GM12891 (cell line): ENCODE measurements at regions not wholly inside any gene's neighbourhood (a gene's known extent, or its start where the extent isn't known, plus 50 kb on each side); places are given as distances from the start of the nearest gene placed in this dataset.
"Not testable (repeated sequence)": the region's sequence is repeated elsewhere in the genome, so short reads cannot be mapped to it uniquely, and the experiment has no call there.

ENCODE experiments used
- DNase-seq: peaks from one replicate; pipeline ENCODE4 v3.0.0; 2011; ENCODE audit warnings: low spot score; ENCODE audit not compliant: insufficient read length
- FAIRE-seq: peaks from 2 replicates; lab custom pipeline; 2011; peaks lifted over from hg19 to GRCh38; lab: Jason Lieb, UNC
- PAX5 ChIP-seq: IDR thresholded peaks from 2 replicates; pipeline ENCODE4 v1.6.1; 2011; ENCODE audit warnings: low read length, moderate library complexity, mild to moderate bottlenecking; ENCODE audit not compliant: insufficient read depth, severe bottlenecking
- POLR2A ChIP-seq: IDR thresholded peaks from 2 replicates; pipeline ENCODE4 v1.6.1; 2011; ENCODE audit warnings: low read depth, low read length, control low read depth
- POLR2AphosphoS5 ChIP-seq: IDR thresholded peaks from 2 replicates; pipeline ENCODE4 v1.6.1; 2011; ENCODE audit warnings: low read depth, low read length, control low read depth
- POU2F2 ChIP-seq: IDR thresholded peaks from 2 replicates; pipeline ENCODE4 v1.6.1; 2011; ENCODE audit warnings: low read depth, mild to moderate bottlenecking, control low read depth, low read length, moderate library complexity
- SPI1 ChIP-seq: IDR thresholded peaks from 2 replicates; pipeline ENCODE4 v1.6.1; 2011; ENCODE audit warnings: low read depth, low read length, control low read depth
- TAF1 ChIP-seq: IDR thresholded peaks from 2 replicates; pipeline ENCODE4 v1.6.1; 2011; ENCODE audit warnings: low read depth, low read length, control low read depth

DNA sequence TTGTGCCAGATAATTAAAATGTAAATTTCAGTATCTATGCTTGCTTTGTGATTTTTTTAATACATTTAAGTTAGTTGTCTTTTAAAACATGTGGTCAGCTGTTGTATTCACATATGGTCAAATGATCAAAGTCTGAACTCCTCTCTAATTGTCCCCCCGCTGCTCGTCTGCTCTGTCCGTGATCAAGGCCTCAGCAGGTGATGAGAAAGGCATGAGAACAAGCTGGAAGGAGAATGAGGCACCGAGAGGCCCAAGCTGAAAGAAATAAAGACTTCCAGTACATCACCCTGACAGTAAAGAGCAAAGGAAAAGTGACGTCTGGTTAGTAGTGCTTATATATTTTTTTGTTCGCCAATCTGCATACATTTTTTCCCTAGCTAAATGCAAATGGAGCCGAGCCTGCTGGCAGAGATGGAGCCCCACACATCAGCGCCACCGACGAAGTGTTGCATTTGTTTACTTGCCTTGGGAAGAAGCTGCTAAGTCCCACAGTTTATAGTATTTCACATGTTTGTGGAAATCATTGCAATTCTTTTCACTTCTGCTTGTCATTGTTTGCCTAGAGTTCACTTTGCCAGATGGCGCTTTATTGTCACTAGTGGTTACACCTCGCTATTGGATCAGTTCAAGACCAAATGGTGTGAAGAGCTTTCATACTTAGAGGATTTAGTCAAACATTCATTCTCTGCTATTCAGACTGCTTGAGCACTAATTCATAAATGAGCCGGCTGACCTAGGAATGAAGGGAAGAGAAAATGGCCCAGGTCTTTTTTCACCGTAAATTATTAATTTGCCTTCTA is 181.5 kb downstream of the ZIC3 start:
- DNase-seq (no peak), FAIRE-seq (no peak)
- no peak for TF ChIP-seq POU2F2
- TF ChIP-seq SPI1, result no peak
- TF ChIP-seq POLR2AphosphoS5, result no peak
- no peak for TF ChIP-seq POLR2A
- TF ChIP-seq PAX5, result no peak
- no peak for TF ChIP-seq TAF1

GRCh38 chrX:137748827-137749226 is 182.9 kb downstream of the ZIC3 start:
- TF ChIP-seq PAX5, result no peak
- DNase-seq (no peak), FAIRE-seq (no peak)

GRCh38 chrX:137749246-137749645 is 183.3 kb downstream of the ZIC3 start:
- TF ChIP-seq SPI1 (no peak), POLR2A (no peak), PAX5 (no peak), POU2F2 (no peak), POLR2AphosphoS5 (no peak), TAF1 (no peak)
- FAIRE-seq, result no peak

GRCh38 chrX:137771537-137771936 is 205.6 kb downstream of the ZIC3 start:
- no peak for FAIRE-seq
- no peak for DNase-seq
- TF ChIP-seq POLR2AphosphoS5 (no peak), POLR2A (no peak), PAX5 (no peak), SPI1 (no peak), TAF1 (no peak), POU2F2 (no peak)

More at GRCh38 chrX:137749246-137749645, 183.3 kb downstream of the ZIC3 start:
- no peak for DNase-seq

- no peak for TF ChIP-seq POLR2AphosphoS5
- TF ChIP-seq POU2F2, result no peak
- no peak for TF ChIP-seq SPI1
- TF ChIP-seq PAX5, result no peak
- no peak for TF ChIP-seq POLR2A
- TF ChIP-seq TAF1, result no peak
- no peak for FAIRE-seq
Measured at GRCh38 chrX:137792214-137792613, 226.3 kb downstream of the ZIC3 start.

DNA sequence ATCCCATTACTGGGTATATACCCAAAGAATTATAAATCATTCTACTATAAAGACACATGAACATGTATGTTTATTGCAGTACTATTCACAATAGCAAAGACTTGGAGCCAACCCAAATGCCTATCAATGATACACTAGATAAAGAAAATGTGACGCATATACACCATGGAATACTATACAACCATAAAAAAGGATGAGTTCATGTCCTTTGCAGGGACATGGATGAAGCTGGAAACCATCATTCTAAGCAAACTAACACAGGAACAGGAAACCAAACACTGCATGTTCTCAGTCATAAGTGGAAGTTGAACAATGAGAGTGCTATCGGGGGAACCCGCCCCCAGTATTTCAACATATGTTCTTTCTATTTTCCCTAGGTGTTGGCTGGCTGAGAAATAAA is 232.0 kb downstream of the ZIC3 start:
- not testable (repeated sequence) for FAIRE-seq, DNase-seq

More at GRCh38 chrX:137792214-137792613, 226.3 kb downstream of the ZIC3 start:
- DNase-seq, result no peak

DNA sequence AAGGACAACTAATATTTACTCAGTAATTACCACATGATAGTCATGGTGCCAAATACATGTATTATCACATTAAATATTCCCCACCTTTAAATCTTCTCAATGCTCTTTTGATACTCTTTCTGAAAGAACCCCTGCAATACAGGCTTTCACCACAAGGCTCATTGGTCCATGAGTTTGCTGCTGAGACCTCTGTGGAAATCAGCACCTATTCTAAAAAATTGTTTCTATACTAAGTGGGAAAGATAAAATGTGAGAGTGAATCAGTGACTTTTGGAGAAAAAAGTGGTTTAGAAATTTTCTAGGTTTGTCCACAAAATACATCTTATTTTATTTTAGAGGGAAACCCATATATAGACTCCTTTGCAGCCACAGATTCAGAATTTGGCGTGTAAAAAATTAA is 257.3 kb downstream of the ZIC3 start:
- FAIRE-seq (no peak), DNase-seq (no peak)
- TF ChIP-seq POU2F2, result no peak
- no peak for TF ChIP-seq PAX5
- TF ChIP-seq POLR2A, result no peak
- TF ChIP-seq POLR2AphosphoS5, result no peak
- TF ChIP-seq TAF1, result no peak
- no peak for TF ChIP-seq SPI1

- FAIRE-seq (no peak), DNase-seq (no peak)
- no peak for TF ChIP-seq PAX5
- TF ChIP-seq SPI1, result no peak
Measured at GRCh38 chrX:137847376-137847775, 281.4 kb downstream of the ZIC3 start.

DNA sequence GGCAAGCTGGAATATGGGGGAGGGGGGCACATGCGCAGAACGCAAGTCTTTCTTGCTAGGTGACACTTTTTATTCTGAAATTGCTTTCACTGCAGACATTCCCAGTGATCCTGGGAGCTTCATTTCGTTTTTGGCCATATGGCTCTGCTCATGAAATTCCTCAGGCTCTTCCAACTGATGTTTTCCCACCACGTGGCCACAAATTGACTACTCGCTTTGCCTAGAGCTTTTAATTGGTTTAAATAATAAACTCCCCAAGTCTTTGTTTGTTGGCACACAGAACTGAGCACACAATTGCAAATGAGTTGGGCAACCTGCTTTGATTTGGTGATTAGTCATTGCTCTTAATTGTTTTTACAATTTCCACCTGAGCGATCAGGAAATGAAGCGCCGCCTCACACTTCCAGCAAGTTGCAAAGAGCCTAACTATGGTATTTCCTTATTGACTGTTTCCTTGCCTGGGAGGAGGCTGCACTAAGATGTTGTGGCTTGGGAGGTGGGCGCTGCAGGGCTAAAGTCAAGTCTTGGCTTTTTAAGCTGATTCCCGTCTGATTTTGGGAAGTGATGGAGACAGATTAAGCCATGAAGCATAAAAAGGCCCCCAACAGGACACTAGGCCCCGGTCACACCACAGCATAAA is 282.5 kb downstream of the ZIC3 start:
- no peak for DNase-seq
- TF ChIP-seq SPI1 (no peak), POLR2A (no peak), POU2F2 (no peak), TAF1 (no peak), POLR2AphosphoS5 (no peak), PAX5 (no peak)
- no peak for FAIRE-seq

- FAIRE-seq (no peak), DNase-seq (no peak)
- TF ChIP-seq PAX5 (no peak), TAF1 (no peak), POLR2A (no peak), SPI1 (no peak), POU2F2 (no peak)
Measured at GRCh38 chrX:137852502-137852901, 286.6 kb downstream of the ZIC3 start.
